HG03103 (cell line): ENCODE measurements at regions not wholly inside any gene's neighbourhood (a gene's known extent, or its start where the extent isn't known, plus 50 kb on each side); places are given as distances from the start of the nearest gene placed in this dataset.

Experiments used
- ATAC-seq: cut with Tn5 transposase; IDR thresholded peaks from one replicate; pipeline ENCODE4 v1.9.1; 2021; ENCODE audit warnings: low read depth; ENCODE audit not compliant: unreplicated experiment

DNA sequence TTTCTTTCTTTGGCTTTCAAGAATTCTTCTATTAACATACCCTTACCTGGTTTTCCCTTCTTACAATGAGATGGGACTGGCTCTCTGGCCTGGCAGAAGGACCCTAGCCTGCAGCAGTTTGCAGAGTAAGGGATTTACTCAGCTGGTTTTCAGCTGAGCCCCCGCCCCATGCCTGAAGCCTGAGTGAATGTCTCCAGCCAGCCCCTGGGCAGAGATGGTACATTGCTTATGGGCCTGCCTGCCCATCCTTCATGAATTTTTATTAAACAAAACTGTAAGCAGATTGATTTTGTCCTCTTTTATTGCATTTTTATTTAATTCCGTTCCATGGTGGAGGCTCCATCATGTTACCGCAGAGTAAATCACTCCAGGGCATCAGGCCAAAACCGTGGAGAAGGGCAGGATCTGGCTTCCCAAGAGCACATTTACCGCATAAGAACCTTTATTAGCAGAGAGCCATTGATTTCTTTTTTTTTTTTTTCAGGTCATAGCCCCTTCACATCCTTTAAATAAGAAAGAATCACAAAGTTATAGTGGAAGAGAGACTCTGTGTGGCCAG is 316.2 kb downstream of the DHX35 start:
- no peak for ATAC-seq

DNA sequence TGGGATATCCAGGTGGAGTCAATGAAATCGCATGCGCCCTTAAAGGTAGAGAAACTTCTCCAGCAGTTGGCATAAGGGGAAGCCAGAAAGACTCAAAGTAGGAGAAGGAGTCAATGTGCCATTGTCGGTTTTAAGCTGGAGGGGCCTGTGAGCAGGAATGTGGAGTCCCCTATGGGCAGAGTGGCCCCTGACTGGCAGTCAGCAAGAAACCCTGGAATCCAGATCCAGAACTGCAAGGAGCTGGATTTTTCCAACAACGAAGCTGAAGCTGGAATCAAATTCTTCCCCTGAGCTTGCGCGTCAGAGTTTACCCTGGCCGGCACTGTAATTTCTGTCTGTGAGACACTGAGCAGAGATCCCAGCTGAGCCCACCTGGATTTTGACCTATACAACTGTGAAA is 315.0 kb downstream of the DHX35 start:
- no peak for ATAC-seq

DNA sequence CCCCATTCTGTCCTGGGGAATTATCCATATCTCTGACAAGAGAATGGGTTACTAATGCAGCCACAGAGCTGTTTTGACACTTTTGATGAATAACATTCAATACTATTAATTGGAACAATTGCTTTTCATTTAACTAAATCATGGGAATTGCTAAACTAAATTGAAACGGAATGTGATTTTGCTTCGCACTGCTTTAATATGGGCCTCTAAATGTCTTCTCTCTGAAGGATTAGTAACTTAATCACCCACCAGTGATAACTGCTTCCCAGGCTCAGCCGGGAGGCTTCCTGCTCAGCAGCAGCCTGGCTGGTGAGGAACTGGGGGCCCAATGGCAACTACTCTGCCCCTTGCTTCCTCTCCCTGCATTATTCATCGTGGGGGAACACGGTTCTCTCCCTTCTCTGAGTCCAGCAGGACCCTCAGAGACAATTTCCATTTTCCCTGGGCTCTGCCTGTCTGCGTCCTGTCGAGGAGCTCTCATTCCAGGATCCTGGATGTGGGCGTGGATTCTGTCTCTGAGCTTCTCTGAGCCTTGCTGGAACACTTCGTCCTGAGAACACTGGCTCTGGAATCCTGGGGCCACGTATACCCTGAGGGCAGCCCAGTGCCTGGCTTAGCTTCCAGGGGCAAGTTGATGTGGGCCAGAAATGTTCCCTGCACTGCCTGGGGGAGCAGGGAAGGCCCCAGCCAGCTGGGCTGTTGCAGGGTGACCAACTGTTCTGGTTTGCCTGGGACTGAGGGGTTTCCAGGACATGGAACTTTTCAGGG is 308.9 kb downstream of the DHX35 start:
- no peak for ATAC-seq

- no peak for ATAC-seq
These were observed 307.5 kb downstream of the DHX35 start for GRCh38 chr20:39269493-39270217.

GRCh38 chr20:39268981-39269461 is 306.9 kb downstream of the DHX35 start:
- ATAC-seq: peak; percentile 72

DNA sequence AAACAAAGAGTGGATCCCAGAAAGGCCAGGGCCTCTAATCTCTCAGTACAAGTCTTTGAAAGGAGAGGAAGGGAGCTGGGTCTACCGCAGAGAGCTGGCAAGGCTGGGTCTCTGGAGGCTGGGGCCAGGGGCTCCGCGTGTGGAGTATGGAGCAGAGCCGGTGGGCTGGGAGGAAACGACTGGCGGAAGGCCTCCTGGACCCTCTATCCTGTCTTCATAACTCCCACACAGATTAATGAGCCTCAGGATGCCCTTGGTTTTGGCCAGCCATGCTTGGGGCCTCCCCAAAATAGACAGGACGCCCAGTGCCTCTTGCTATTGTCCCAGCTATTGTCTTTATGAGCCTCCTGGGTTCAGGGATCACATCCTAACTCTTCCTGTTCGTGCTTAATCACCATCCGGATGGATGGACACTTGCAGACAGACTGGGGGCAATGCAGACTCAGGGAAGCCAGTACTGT is 306.4 kb downstream of the DHX35 start:
- no peak for ATAC-seq

GRCh38 chr20:39266989-39267388 is 304.8 kb downstream of the DHX35 start:
- ATAC-seq: no peak

DNA sequence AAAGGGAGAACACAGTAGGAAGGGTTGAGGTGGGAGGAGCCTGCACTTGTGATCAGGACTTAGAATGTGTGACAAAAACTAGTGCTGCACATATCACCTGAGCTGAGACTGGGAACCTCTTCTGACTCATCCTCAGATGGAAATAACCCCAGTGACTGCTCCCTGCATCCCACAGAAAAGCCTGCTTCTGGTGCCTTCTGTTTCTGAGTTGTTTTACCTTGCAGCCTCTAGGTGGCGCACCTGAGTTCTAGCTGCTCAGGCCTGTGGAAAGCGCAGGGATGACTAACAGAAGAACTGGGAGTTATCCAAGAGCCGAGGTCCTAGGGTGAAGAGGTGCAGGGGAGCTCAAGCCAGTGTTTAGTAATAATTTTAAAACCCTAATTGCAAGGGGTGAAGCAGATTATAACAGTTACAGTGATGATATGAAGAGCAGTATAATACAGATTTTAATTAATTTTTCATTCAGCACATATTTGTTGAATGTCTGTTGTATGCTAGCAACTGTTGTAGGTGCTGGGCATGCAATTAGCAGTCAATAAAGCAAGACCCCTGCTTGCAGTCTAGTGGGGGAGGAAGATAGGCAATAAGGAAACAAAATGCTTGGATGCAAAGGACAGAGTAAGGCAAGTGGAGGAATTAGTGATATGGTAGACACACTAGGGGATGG is 302.5 kb downstream of the DHX35 start:
- no peak for ATAC-seq

GRCh38 chr20:39263076-39263475 is 300.9 kb downstream of the DHX35 start:
- ATAC-seq: no peak

GRCh38 chr20:39259808-39260207 is 297.7 kb downstream of the DHX35 start:
- ATAC-seq: no peak

DNA sequence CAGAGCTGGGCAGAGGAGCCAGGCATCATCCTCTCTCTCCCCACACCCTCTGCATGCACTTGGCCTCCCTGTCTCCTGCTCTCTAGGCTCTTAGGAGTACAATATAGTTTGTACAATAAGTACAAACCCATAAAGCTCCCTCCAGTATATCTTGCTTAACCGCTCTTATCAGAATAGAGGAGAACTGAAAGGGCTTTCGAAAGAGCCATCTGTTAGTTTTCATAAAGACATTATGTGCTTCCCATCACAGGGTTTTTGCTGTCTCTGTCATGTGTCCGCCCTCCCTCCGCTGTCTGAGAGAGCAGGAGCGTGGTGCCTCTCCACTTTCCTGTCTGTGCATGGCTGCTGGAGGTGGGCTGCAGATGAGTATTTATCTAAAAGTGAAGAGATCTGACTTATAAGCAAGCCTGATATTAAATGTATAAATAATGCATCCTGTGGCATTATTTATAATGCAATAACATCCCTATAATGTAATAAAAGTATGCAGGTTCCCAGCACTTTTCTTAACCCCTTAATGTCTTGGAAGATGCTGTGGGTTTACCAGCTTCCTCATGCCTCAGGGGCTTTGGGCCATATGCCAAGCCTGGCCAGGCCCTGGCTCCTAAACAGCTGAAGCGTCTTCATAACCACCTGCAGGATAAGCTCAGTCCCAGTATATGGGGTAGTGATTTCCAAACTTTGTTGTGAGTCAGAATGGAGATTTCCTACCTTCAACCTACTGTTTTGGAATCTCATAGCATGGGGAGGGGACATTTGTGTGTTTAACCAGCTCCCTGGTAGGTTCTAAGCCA is 297.1 kb downstream of the DHX35 start:
- no peak for ATAC-seq

GRCh38 chr20:39258253-39258652 is 296.1 kb downstream of the DHX35 start:
- ATAC-seq: no peak

- ATAC-seq: no peak
These were observed 291.1 kb downstream of the DHX35 start for GRCh38 chr20:39253051-39253755.

DNA sequence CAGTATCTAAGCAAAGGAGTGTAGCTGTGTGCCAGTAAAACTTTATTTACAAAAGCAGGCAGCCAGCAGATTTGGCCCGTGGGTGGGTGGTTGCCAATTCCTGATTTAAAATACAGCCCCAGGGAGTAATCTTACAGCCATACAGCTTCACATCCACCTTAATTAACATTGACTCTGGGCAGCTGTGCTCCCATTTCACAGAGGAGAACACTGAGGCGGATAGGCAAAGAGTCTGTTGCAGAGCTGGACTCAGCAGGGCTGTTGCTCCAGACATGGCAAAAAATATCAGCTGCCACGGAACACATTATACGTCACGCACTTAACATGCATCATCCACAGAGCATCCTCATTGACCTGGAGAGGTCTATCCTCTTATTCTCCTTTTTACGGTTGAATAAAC is 289.9 kb downstream of the DHX35 start:
- no peak for ATAC-seq

- no peak for ATAC-seq
These were observed 287.7 kb downstream of the DHX35 start for GRCh38 chr20:39249798-39250197.

DNA sequence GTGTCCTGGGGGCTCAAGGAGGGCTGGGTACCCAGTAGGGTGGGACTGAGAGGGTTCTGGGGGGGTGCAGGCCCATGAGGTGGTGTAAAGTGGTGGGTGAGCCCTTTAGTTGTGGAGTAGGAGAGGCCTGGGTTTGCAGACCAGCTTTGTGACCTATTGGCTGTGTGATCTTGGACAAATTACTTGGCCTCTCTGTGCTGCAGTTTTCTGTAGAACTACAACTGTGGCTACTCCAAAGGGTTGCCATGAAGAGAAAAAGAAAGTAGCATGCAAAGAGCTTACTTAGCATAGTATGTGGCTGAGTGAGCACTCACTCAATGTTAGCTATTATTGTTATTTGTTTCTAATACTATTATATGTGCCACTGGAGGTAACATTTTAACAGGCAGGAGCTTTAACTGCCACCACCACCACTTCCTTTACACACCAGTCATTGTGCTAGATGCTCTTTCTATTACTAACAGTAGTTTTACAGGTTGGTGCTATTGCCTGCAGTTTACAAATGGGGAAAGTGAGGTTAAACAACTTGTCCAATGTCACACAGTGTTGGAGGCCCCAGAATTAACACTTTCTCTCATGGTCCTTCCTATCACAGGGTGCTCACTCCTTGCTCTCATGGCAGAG is 286.8 kb downstream of the DHX35 start:
- ATAC-seq: no peak

DNA sequence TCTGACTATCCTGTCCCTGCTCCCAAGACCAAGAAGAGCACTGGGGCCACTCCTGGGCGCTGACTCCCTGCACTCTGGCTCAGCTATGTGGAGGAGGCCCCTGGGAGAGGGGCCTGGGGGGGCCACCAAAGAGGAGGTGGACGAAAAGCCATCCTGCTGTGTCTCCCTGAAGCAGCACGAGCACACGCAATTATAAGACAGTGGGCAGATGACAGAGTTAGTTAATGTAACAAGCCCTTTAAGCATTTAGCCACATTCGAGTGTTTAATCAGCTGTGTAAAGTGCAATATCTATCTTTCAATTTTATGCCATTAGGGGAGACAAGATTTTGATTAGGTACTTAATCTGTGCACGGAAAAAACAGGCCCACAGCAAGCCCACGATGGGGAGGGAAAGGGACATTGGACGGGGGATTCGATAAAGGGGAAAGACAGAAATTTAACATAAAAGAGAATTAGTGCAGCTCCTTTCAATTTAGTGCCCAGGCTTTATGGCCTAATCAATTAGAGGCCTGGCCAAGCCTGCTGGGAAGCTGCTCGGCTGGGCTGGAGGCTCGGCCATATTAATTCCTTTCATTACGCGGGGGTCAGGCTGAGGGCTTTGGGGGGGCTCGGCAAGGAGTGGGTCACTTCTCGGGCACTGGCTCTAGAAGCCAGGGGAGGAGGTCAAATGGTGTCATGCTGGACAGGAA is 286.2 kb downstream of the DHX35 start:
- no peak for ATAC-seq

- no peak for ATAC-seq
These were observed 284.3 kb downstream of the DHX35 start for GRCh38 chr20:39246436-39246835.
